DMS 273 (cell line): ENCODE measurements at regions not wholly inside any gene's neighbourhood (a gene's known extent, or its start where the extent isn't known, plus 50 kb on each side); places are given as distances from the start of the nearest gene placed in this dataset.
A peak's percentile ranks its signal among the peaks of the same experiment; 100 is the strongest.
"Not testable (repeated sequence)": the region's sequence is repeated elsewhere in the genome, so short reads cannot be mapped to it uniquely, and the experiment has no call there.

Source experiments
- DNase-seq: peaks from one replicate; lab custom pipeline; 2025; ENCODE audit not compliant: unreplicated experiment; lab: John Stamatoyannopoulos, UW

DNA sequence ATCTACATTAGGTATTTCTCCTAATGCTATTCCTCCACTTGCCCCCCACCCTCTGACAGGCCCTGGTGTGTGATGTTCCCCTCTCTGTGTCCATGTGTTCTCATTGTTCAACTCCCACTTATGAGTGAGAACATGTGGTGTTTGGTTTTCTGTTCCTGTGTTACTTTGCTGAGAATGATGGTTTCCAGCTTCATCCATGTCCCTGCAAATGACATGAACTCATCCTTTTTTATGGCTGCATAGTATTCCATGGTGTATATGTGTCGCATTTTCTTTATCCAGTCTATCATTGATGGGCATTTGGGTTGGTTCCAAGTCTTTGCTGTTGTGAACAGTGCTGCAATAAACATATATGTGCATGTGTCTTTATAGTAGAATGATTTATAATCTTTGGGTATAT lies 50.6 kb upstream of the GRHL3 start:
- not testable (repeated sequence) for DNase-seq

GRCh38 chr1:24266998-24267397 lies 52.2 kb upstream of the GRHL3 start:
- peak; percentile 17 for DNase-seq

GRCh38 chr1:24266398-24266941 lies 52.7 kb upstream of the GRHL3 start:
- no peak for DNase-seq

- no peak for DNase-seq
Observed at GRCh38 chr1:24263746-24264145, 55.4 kb upstream of the GRHL3 start.

DNA sequence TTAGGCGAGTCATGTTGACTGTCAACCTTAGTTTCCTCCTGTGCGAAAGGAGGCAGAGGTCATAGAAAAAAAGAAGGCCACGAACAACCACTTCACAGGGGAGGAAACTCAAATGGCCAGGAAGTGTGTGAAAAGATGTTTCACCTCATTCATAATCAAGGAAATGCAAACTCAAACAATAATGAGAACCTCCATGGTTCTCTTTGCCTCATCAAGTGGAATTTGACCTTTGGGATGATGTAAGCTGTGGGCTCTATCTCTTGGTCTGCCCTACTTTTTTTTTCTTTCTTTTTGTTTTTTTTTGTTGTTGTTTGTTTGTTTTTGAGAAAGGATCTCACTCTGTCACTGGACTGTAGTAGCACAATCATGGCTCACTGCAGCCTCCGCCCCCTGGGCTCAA lies 55.9 kb upstream of the GRHL3 start:
- DNase-seq: no peak

DNA sequence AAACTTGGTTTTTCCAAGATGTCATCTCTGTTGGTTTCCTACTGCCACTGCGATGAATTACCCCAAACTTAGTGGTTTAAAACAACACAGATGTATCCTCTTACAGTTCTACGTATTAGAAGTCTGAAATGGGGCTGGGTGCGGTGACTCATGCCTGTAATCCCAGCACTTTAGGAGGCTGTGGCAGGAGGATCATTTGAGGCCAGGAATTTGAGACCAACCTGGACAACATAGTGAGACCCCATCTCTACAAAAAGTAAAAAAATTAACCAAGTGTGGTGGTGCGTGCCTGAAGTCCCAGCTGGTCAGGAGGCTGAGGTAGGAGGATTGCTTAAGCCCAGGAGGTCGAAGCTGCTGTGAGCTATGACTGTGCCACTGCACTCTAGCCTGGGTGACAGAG lies 57.2 kb upstream of the GRHL3 start:
- no peak for DNase-seq

- no peak for DNase-seq
Observed at GRCh38 chr1:24258735-24259424, 60.3 kb upstream of the GRHL3 start.

DNA sequence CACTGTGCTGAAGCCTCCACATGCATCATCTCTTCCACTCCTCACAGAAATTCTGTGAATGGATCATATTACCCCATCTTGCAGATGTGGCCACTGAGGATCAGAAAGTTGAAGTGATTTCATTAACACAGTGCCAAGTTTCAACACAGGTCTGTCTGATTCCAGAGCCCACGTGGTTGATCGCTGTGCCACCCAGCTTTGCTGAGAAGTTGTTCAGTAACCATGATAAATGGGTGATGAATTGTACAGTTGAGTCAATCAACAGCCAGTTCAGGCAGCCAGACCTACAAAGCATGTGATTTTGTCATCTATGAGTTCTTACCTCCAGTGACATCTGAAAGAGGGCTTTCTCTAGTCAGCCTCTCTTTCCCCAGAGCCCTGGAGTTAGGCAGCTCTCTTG lies 61.8 kb upstream of the GRHL3 start:
- no peak for DNase-seq

DNA sequence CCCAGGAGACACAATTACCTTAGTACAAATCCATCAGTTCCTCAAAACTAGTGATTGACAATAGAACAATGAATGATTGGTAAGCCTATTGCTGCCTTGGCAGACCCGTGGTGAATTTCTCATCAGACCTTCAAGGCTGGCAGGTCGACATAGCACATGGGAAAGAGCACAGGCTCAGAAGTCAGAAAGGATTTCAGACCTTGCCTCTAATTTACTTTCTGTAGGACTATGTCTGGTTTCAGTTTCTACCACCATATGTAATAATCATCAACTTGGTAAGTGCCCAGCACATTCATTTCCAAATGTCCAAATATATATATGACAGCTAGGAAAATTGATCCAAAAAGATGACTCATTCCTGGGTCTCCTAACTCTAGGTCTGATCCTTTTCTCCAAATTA lies 62.5 kb upstream of the GRHL3 start:
- DNase-seq: no peak

- DNase-seq: no peak
Observed at GRCh38 chr1:24255226-24255625, 63.9 kb upstream of the GRHL3 start.

DNA sequence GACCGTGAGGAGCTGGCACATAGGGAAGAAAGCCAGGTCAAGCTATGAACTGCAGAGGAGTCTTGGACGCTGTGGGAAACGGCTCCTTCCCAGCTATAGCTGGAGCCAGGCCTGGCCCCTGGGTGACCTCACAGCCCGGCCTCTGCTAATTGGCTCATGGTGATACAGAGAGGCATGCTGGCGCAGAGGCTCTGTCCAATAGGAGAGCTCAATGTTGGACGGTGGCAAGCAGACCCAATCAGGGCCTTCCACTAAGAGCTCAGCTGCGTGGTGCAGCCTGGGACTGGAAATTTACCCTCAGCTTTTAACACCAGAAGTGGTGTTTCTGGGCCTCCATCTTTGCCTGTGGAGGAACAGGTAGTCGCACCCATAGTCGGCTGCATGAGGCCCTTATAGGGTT lies 64.4 kb upstream of the GRHL3 start:
- no peak for DNase-seq

DNA sequence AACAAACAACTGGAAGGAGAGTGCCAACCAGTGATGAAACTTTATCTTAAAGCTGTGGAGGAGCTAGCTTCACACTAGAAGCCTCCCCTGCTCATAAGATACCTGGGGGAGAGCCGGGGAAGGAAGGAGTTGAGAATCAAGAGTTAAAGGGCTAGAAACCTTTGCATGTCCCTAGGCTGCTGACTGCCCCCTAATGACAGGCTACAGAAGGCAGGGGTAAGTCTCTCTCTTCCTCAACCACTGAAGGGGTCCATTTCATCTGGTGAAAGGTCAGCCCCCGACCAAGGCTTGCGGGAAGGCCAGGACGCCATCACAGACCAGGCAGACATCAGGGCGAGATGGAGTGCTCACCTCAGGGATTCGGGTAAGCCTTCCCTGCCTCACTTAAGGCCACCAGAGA lies 65.6 kb upstream of the GRHL3 start:
- DNase-seq: no peak

DNA sequence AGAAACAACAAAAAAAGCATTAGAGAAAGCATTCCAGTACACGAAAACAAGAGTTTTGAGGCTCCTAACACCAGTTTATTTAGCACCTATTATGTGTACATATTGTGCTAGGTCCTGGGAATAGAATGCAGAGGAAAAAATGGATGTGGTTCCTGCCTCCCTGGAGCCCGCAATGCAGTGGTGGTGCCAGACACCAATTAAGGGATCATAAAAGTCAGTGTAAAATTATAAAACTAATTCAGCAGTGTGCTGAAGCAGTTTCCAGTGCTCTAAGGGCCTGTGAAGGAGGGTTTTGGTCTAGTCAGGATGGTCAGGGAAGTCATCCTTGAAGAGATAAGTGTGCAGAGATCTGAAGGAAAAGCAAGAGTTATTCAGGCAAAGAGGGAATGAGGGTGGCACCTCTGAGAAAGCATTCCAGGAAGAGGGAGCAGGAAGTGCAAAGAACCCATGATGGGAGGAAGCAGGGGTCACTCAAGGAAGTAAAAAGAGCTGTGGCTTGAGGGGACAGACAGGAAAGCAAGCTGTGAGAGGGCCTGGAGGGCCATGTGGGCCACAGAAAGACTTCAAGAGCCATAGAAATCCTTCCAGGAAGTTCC lies 65.2 kb upstream of the IFNLR1 start:
- no peak for DNase-seq

DNA sequence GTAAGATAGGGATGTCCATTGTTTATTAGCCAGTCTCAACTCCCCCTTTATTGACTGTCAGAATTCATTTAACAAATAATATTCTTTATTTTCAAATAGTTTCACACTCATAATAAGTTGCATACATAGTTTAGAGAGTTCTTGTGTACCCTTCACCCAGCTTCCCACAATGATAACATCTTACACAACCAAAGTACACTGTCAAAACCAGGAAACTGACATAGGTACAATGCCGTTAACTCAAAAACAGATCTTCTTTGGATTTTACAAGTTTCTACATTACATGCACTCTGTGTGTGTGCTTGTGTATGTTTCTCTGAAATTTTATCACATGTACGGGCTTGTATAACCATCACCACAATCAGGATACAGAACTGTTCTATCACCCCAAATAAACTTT lies 64.4 kb upstream of the IFNLR1 start:
- DNase-seq: no peak

GRCh38 chr1:24250791-24251190 lies 63.7 kb upstream of the IFNLR1 start:
- no peak for DNase-seq

- DNase-seq: no peak
Observed at GRCh38 chr1:24250224-24250623, 63.1 kb upstream of the IFNLR1 start.

- peak; percentile 36 for DNase-seq
Observed at GRCh38 chr1:24248859-24249258, 61.8 kb upstream of the IFNLR1 start.

DNA sequence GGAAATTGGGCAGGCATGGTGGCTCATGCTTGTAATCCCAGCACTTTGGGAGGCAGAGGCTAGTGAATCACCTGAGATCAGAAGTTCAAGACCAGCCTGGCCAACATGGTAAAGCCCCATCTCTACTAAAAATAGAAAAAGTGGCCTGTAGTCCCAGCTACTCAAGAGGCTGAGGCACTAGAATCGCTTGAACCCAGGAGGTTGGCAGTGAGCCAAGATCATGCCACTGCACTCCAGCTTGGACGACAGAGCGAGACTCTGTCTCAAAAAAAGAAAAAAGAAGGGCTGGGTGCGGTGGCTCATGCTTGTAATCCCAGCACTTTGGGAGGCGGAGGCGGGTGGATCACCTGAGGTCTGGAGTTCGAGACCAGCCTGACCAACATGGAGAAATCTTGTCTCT lies 60.2 kb upstream of the IFNLR1 start:
- DNase-seq: not testable (repeated sequence)

DNA sequence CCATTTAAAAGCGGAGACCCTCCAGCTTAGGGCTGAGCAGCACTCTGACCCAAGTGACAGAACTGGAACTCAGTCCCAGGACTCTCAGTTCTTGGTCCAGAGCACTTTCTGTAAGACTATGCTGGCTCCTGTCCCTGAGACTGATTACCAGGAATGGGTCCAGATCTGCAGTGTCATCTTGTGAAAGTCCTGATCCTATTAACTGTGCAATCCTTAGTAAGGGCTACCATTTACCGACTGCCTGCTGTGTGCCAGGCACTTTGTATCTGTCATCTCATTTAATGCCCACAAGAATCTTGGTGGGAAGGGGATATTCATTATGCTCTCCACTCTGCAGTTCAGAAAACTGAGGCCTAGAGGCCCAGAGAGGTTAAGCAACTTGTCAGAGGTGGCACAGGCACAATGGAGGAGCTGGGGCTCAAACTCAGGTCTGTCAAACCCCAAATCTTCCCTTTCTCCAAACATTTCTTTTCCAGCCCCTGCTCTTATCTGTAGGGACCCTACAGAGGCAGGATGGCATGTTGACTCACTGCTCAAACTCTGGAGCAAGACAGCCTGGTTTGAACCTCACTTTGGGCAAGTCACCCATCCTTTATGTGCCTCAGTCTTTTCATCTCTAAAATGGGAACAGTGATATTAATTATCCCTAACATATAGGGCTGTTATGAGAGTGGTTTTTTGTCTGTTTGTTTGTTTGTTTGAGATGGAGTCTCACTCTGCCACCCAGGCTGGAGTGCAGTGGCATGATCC lies 57.6 kb upstream of the IFNLR1 start:
- DNase-seq: no peak

GRCh38 chr1:24237750-24238395 lies 50.8 kb upstream of the IFNLR1 start:
- DNase-seq: no peak

- no peak for DNase-seq
Observed at GRCh38 chr1:24236789-24237371, 49.8 kb upstream of the IFNLR1 start.
